MM.1S (cell line): ENCODE measurements at regions not wholly inside any gene's neighbourhood (a gene's known extent, or its start where the extent isn't known, plus 50 kb on each side); places are given as distances from the start of the nearest gene placed in this dataset.
"Not testable (repeated sequence)": the region's sequence is repeated elsewhere in the genome, so short reads cannot be mapped to it uniquely, and the experiment has no call there.

Source experiments
- EZH2 ChIP-seq: fragments of 300-600 bp; sonication (generic); optimal IDR thresholded peaks from 2 replicates; pipeline ENCODE3; 2017; ENCODE audit warnings: low read depth, mild to moderate bottlenecking, antibody characterized with exemption, low read length, mixed read lengths
- EZH2phosphoT487 ChIP-seq: fragments of 300-600 bp; sonication (generic); IDR thresholded peaks from 2 replicates; pipeline ENCODE4 v1.6.1; 2018; ENCODE audit warnings: antibody characterized with exemption, low read length
- TF ChIP-seq, protein P1 (sequence below): fragments of 300-600 bp; sonication (generic); IDR thresholded peaks from 2 replicates; pipeline ENCODE4 v1.5.1; 2016; ENCODE audit warnings: antibody characterized with exemption, low read length, mixed read lengths

- TF ChIP-seq, protein P1, sequence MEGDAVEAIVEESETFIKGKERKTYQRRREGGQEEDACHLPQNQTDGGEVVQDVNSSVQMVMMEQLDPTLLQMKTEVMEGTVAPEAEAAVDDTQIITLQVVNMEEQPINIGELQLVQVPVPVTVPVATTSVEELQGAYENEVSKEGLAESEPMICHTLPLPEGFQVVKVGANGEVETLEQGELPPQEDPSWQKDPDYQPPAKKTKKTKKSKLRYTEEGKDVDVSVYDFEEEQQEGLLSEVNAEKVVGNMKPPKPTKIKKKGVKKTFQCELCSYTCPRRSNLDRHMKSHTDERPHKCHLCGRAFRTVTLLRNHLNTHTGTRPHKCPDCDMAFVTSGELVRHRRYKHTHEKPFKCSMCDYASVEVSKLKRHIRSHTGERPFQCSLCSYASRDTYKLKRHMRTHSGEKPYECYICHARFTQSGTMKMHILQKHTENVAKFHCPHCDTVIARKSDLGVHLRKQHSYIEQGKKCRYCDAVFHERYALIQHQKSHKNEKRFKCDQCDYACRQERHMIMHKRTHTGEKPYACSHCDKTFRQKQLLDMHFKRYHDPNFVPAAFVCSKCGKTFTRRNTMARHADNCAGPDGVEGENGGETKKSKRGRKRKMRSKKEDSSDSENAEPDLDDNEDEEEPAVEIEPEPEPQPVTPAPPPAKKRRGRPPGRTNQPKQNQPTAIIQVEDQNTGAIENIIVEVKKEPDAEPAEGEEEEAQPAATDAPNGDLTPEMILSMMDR, result not testable (repeated sequence)
- not testable (repeated sequence) for TF ChIP-seq EZH2, EZH2phosphoT487
Observed at GRCh38 chr6:27172524-27173231, 74.8 kb upstream of the PRSS16 start.
